WI38 (cell line): ENCODE measurements at regions not wholly inside any gene's neighbourhood (a gene's known extent, or its start where the extent isn't known, plus 50 kb on each side); places are given as distances from the start of the nearest gene placed in this dataset.

Experiments
- H3K4me3 ChIP-seq: 2 replicates; pipeline ENCODE4 v1.5.1; 2011; ENCODE audit warnings: low read depth, mild to moderate bottlenecking, control low read depth, low read length
- CTCF ChIP-seq: IDR thresholded peaks from 2 replicates; pipeline ENCODE4 v1.5.1; 2012; ENCODE audit warnings: low read depth, mild to moderate bottlenecking, control low read depth, low read length

GRCh38 chr14:53875324-53875897 is 81.2 kb downstream of the BMP4 start:
- H3K4me3 ChIP-seq, result no peak overlapping the region
- no peak for TF ChIP-seq CTCF

GRCh38 chr14:53874704-53875103 is 81.9 kb downstream of the BMP4 start:
- H3K4me3 ChIP-seq, result no peak overlapping the region
- TF ChIP-seq CTCF, result no peak

GRCh38 chr14:53872681-53873089 is 83.9 kb downstream of the BMP4 start:
- no peak overlapping the region for H3K4me3 ChIP-seq
- no peak for TF ChIP-seq CTCF

- no peak overlapping the region for H3K4me3 ChIP-seq
- no peak for TF ChIP-seq CTCF
Measured at GRCh38 chr14:53871951-53872350, 84.7 kb downstream of the BMP4 start.

GRCh38 chr14:53871011-53871410 is 85.6 kb downstream of the BMP4 start:
- H3K4me3 ChIP-seq, result no peak overlapping the region
- no peak for TF ChIP-seq CTCF

GRCh38 chr14:53865711-53866110 is 90.9 kb downstream of the BMP4 start:
- no peak for TF ChIP-seq CTCF
- no peak overlapping the region for H3K4me3 ChIP-seq

GRCh38 chr14:53861781-53862180 is 94.8 kb downstream of the BMP4 start:
- no peak for TF ChIP-seq CTCF
- no peak overlapping the region for H3K4me3 ChIP-seq
